Psoas muscle (tissue), 7 donors: ENCODE measurements at regions not wholly inside any gene's neighbourhood (a gene's known extent, or its start where the extent isn't known, plus 50 kb on each side); places are given as distances from the start of the nearest gene placed in this dataset.

Experiments
- ATAC-seq, 4 donors: fragments of 200-7000 bp; cut with Tn5 transposase; one replicate each; pipeline ENCODE4 v1.9.1; 2020; ENCODE audit warnings: moderate library complexity in 3 of 4, mild to moderate bottlenecking in 2 of 4
- DNase-seq, 2 donors: peaks; one replicate each; pipeline ENCODE4 v3.0.0-alpha.2; 2020
- H3K27ac ChIP-seq: fragments of 200-600 bp; one replicate; pipeline ENCODE4 v1.8.0; 2022
- H3K27me3 ChIP-seq, 3 donors: fragments of 200-600 bp in 1 of 3; one replicate each; pipeline versions ENCODE4 v1.6.1 to v1.8.0; 2013 to 2022; ENCODE audit warnings: low read length in 2 of 3, mild to moderate bottlenecking in 2 of 3, moderate library complexity in 1 of 3; ENCODE audit not compliant: insufficient read depth in 3 of 3
- H3K36me3 ChIP-seq, 2 donors: fragments of 200-600 bp in 1 of 2; one replicate each; pipeline versions ENCODE4 v1.6.1 to v1.8.0; 2013 to 2022; ENCODE audit warnings: low read depth in 1 of 2, mild to moderate bottlenecking in 1 of 2, moderate library complexity in 1 of 2; ENCODE audit not compliant: insufficient read depth in 1 of 2
- H3K4me1 ChIP-seq: fragments of 200-600 bp; one replicate; pipeline ENCODE4 v1.8.0; 2022
- H3K4me3 ChIP-seq: fragments of 200-600 bp; one replicate; pipeline ENCODE4 v1.8.0; 2022; ENCODE audit warnings: mild to moderate bottlenecking
- H3K9me3 ChIP-seq: fragments of 200-600 bp; one replicate; pipeline ENCODE4 v1.8.0; 2022
- WGBS, 3 donors: extraction: QIAGEN DNeasy Blood & Tissue Kit; methylation state at CpG; one replicate each; pipeline versions ENCODE4 v1.1.6 to v1.1.7; 2013; 5-methylcytosine and 5-hydroxymethylcytosine counted together
- intact Hi-C, 2 donors: fragments of 100-400 bp; cut with DNase I; formaldehyde crosslinking; loops; one replicate each; pipeline versions ENCODE4 v1.11.0 to v1.14.2; 2022
- TF ChIP-seq, protein P1 (sequence below): fragments of 200-600 bp; IDR thresholded peaks from one replicate; pipeline ENCODE4 v1.8.0; 2022; ENCODE audit warnings: antibody characterized with exemption
- donor health status: healthy with polysubstance abuse.
- donor health status: DM: no; HTN: no; CAD: no; lungs with moderate emphysema.
- donor health status: Bipolar disorder and iron deficiency.
- donor health status: healthy.
- donor health status: DM: yes; HTN: yes; CAD: no.
- donor health status: DM: no; HTN: no; CAD: no.
- donor health status: DM: yes; HTN: yes; CAD: no.

DNA sequence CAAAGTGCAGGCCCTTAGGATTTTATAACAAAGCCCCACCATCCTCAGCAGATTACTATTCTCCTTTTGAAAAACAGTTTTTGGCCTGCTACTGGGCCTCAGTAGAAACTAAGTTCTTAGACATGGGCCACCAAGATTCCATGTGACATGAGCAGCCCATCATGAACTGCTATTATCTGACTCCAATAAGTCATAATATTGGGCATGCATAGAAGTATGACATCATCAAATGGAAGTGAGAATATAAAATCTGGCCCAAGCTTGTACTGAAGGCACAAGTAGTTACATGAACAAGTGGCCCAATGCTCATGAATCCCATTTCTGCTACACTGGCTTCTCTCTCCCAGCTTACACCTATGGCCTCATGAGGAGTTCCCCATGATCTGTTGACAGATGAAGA is 404.8 kb downstream of the EPHA5 start:
- ATAC-seq: no peak

GRCh38 chr4:65259296-65259695 is 411.0 kb downstream of the EPHA5 start:
- no peaks in the 10 kb centered on the region for H3K9me3 ChIP-seq
- TF ChIP-seq, protein P1, sequence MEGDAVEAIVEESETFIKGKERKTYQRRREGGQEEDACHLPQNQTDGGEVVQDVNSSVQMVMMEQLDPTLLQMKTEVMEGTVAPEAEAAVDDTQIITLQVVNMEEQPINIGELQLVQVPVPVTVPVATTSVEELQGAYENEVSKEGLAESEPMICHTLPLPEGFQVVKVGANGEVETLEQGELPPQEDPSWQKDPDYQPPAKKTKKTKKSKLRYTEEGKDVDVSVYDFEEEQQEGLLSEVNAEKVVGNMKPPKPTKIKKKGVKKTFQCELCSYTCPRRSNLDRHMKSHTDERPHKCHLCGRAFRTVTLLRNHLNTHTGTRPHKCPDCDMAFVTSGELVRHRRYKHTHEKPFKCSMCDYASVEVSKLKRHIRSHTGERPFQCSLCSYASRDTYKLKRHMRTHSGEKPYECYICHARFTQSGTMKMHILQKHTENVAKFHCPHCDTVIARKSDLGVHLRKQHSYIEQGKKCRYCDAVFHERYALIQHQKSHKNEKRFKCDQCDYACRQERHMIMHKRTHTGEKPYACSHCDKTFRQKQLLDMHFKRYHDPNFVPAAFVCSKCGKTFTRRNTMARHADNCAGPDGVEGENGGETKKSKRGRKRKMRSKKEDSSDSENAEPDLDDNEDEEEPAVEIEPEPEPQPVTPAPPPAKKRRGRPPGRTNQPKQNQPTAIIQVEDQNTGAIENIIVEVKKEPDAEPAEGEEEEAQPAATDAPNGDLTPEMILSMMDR: no peak

More for the DNA sequence above, 404.8 kb downstream of the EPHA5 start:
- TF ChIP-seq, protein P1: no peak
- H3K9me3 ChIP-seq: no peaks in the 10 kb centered on the region
- no peak overlapping the region for H3K4me3 ChIP-seq
- DNase-seq: no peak
- H3K36me3 ChIP-seq: no peaks in the 10 kb centered on the region
- no peaks in the 10 kb centered on the region for H3K27me3 ChIP-seq
- H3K4me1 ChIP-seq: no peaks in the 10 kb centered on the region
- no peak overlapping the region for H3K27ac ChIP-seq
- intact Hi-C loops: no loop called here

GRCh38 chr4:65250916-65251315 is 419.4 kb downstream of the EPHA5 start:
- no peaks in the 10 kb centered on the region for H3K36me3 ChIP-seq
- DNase-seq: no peak
- no peak overlapping the region for H3K27ac ChIP-seq
- ATAC-seq: no peak
- WGBS, 3 donors: 97 to 100% (median 99%) methylated on average over 2 of the region's 2 CpGs
- H3K9me3 ChIP-seq: no peaks in the 10 kb centered on the region
- intact Hi-C loops: no loop called here
- H3K4me3 ChIP-seq: no peak overlapping the region
- no peaks in the 10 kb centered on the region for H3K4me1 ChIP-seq
- H3K27me3 ChIP-seq: no peaks in the 10 kb centered on the region
- TF ChIP-seq, protein P1: no peak

More at GRCh38 chr4:65259296-65259695, 411.0 kb downstream of the EPHA5 start:
- DNase-seq (no peak), ATAC-seq (no peak)
- H3K4me3 ChIP-seq: no peak overlapping the region
- no peaks in the 10 kb centered on the region for H3K4me1 ChIP-seq
- no peaks in the 10 kb centered on the region for H3K36me3 ChIP-seq
- WGBS, 3 donors: 55 to 61% (median 57%) methylated on average over 3 of the region's 3 CpGs
- intact Hi-C loops: no loop called here
- H3K27ac ChIP-seq: no peak overlapping the region
- no peaks in the 10 kb centered on the region for H3K27me3 ChIP-seq

DNA sequence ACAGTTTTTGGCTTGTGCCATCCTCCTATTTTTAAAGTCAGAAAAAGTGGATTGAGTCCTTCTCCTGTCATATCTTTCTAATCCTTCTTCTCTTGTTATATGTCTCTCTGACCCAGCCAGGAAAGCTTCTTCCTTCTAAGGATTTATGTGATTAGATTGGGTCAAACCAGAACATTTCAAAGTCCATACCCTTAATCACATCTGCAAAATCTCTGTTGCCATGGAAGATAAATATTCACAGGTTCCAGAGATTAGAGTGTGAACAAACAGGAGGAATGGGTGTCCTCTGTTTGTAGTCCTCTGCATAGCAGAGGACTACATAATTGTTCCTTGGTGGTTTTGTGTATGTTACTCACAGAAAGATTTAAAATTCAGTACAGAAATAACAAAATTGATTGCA is 421.2 kb downstream of the EPHA5 start:
- Histone ChIP-seq H3K27ac (no peak overlapping the region), H3K36me3 (no peaks in the 10 kb centered on the region), H3K4me1 (no peaks in the 10 kb centered on the region), H3K27me3 (no peaks in the 10 kb centered on the region), H3K4me3 (no peak overlapping the region), H3K9me3 (no peaks in the 10 kb centered on the region)
- DNase-seq (no peak), ATAC-seq (no peak)
- TF ChIP-seq, protein P1: no peak
- intact Hi-C loops: no loop called here

DNA sequence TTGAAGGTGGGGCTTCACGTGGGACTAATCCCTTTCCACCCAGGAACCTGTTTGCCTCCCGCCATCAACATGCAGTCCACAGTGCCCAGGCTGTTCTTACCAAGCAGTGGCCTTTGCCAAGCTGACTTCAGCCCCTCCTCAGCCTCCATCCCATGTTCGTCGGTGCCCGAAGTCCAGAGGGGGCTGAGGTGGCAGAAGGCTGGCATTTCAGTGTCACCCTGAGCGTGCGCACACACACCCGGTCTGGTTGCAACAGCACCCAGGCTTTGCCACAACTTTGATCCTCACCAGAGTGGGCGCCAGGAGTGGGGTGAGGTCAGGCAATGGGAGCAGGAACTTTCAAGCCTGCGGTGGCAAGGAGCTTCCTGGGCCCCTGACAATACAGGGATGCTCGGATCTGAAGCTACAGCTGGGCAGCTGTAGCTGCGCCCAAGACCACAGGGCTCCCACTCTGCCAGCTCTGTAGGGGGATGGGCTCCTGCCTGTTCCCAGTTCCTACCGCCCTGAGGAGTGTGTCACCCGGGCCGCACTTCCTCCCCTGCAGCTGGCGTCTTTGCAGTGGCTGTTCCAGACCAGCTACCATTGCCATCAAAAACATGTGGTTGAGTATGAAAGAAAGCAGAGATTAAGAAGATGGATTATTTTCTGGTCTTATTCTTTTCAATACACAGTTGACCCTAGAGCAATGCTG is 428.0 kb downstream of the EPHA5 start:
- DNase-seq (no peak), ATAC-seq (no peak)
- Histone ChIP-seq H3K4me3 (no peak overlapping the region), H3K4me1 (no peaks in the 10 kb centered on the region), H3K27ac (no peak overlapping the region), H3K9me3 (no peaks in the 10 kb centered on the region), H3K36me3 (no peaks in the 10 kb centered on the region), H3K27me3 (no peaks in the 10 kb centered on the region)
- intact Hi-C loops: no loop called here
- 88 to 89% (median 88%) methylated on average over 16 of the region's 16 CpGs for WGBS, 3 donors
- TF ChIP-seq, protein P1: no peak
